GM21390 (cell line): ENCODE measurements at regions not wholly inside any gene's neighbourhood (a gene's known extent, or its start where the extent isn't known, plus 50 kb on each side); places are given as distances from the start of the nearest gene placed in this dataset.

Source experiments
- ATAC-seq: cut with Tn5 transposase; IDR thresholded peaks from one replicate; pipeline ENCODE4 v1.9.1; 2021; ENCODE audit not compliant: unreplicated experiment

DNA sequence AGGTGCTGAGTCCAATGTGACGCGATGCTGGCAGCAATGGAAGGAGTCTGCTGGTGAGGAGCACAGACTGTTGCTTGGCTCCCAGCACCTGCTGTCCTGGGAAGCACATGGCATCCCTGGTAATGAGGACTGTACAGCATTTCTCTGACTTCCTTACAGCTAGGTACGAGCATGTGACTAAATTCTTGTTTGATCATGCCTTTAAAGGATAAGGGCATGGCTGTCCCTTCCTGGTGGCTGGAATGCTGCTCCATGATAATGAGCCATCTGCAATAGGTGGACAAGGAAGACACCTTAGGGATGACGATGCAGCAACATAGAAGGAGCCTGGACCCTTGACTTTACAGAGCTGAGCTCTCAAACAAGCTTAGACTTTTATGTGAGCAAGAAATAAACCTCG lies 278.0 kb upstream of the SPRED2 start:
- ATAC-seq: no peak

DNA sequence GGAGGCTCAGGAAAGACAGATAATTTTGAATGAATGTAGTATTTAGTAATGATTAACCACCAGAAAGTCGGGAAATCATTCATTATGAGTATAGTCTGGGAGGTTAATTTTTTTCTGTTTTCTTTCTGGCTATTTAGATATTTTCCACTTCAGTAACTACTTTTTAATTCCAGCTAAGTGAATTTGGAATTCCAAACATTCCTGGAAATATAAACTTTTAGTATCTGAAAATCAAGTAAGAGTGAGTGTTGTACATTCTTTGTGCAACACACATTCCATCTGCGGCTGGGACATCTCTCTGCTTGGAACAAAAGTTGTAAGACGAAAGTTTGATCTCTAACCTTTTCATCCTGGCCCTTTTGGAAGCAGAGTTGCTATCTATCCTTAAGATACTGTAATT lies 275.7 kb upstream of the SPRED2 start:
- ATAC-seq: no peak

DNA sequence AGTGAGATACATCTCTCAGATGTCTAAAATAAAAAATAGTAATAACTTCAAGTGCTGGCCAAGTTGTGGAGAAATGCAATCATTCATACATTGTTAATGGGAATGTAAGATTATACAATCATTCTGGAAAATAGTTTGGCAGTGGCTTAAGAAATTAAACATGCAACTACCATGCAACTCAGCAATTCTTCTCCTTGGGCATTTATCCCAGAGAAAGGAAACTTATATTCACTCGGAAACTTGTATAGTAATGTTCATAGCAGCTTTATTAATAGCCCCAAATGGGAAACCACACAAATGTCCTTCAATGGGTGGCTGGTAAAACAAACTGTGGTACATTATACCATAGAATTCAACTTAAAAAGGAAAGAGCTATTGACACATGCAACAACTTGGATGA lies 274.0 kb upstream of the SPRED2 start:
- no peak for ATAC-seq

DNA sequence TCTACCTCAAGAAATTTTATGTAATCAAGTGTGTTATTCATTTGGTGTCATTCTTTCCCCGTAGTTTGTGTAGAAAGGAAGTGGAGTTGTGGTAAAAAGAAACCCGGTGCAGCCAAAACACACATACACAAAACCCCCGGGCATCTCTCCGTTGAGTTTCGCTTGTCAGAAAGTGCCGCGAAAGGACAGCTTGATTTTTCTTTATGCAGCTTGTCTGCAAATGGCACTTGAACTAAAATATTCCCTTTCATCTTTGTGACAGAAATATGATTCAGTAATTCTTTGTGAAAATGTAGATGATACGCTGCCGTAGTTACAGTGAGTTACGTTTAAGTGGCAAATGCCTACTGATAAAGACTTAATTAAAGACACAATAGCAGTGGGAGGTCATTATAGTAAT lies 268.8 kb upstream of the SPRED2 start:
- ATAC-seq: no peak

DNA sequence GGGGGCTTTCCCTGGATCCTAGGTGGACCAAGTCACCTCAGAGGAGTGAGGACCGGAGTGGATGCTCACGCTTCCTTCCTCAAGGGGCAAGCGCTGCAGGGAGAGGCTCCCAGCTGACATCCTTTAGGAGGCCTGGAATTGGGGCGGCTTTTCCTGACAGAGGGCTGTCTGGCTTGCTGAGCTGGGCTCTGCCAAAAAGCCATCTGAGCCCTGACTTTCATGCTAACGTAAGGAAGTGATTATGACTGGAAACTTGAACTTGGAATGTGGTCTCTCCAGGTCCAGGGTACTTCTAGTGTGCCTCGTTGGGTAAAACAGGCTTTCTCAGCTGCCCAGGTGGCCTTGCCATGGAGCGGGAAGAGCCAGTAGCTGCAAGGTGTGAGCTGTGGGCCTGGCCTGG lies 268.3 kb upstream of the SPRED2 start:
- ATAC-seq: no peak

DNA sequence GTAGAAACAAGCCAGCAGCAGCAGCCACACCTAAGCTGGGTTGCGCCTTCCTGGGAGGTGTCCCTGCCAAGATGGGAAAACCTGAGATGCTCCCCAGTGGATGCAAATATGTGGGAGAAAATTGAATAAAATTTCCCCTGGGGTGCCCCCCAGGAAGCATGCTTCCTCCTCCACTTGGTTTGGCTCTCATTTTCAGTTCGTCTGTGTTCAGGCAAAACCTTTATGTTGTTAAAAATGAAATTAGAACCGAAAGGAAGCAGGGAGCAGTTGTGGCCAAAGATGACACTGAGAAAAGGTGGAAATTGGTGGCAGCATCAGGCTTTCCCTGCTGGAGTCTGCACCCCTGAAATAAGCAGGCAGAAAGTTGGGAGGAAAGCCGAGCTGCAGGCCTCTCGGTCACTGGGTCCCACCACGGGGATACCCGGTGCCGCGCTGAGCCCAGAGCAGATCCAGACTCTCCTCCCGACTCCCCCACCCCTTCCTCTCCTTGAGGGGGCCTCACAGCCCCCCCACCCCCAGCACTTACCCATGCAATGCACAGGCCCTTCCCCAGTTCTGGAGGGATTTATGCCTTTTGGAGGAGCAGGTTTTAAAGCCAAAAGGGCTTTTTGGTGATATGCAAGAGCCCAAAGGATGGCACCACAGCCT lies 267.7 kb upstream of the SPRED2 start:
- no peak for ATAC-seq

DNA sequence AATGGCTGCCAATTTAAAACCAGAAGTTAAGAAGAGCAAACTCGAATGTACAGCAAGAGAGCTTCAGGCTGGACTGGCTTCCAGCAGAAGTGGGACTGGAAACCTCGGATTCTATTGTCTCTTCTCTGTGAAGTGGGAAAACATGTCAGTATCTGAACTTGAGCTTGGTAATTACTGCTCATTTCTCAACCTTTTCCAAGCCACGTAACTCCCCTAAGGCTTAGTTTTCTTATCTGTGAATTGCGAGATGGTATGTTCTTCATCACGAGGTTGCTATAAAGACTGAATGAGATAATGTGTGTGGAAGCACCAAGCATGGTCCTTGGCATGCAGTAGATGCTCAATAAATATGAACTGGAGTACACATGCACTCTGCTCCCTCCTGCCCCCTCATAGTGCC lies 259.4 kb upstream of the SPRED2 start:
- ATAC-seq: no peak

DNA sequence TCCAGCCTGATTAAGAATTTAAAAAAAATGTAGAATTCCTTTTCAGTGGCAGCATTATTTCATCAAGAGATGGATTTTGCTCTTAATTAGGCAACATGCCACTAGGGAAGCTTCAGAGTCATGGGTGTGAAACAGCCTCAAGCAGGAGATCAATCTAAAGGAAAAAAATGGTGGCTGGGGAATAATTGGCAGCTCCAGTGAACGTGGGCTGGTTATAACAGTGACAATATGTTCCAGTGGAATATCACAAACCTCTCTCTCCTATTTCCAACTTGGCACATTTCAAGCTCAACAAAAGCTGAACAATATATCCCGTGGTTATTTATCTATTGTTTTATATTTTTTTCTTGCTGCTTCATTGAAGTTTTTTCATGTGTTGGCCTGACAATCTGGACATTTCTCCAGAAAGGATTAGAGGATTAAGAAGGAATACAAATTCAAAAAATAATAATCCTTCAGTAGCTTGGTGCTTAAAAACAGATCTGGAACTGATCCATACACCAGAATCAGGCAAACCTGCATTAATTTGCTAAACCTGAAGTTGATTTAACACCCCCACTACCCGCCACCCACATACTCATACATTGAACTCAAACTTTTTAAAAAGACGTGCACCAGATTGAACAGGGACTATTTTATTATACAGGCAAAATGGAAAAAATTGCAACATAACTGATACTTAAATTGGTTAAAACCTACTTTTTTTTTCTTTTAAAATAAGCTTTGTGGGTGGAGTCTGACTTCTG lies 255.9 kb upstream of the SPRED2 start:
- no peak for ATAC-seq

DNA sequence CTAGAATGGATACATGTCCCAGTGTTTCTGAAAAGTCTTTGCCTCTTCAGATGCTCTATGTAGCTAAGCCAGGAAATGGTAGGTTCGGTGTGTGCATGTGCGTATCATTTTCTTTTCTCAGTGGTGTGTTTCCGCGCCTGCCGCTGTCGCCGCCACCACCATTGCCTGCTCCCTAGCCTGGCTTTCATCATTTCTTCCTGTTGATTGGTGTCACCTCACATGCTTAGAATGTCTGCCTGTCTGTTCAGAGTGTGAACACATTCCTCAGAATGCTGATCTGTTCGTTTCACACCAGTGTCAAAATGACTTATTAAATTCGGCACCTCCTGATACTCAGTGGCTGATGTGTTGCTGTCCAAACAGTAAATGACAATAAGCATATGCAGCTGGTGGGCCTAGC lies 255.2 kb upstream of the SPRED2 start:
- ATAC-seq: no peak

DNA sequence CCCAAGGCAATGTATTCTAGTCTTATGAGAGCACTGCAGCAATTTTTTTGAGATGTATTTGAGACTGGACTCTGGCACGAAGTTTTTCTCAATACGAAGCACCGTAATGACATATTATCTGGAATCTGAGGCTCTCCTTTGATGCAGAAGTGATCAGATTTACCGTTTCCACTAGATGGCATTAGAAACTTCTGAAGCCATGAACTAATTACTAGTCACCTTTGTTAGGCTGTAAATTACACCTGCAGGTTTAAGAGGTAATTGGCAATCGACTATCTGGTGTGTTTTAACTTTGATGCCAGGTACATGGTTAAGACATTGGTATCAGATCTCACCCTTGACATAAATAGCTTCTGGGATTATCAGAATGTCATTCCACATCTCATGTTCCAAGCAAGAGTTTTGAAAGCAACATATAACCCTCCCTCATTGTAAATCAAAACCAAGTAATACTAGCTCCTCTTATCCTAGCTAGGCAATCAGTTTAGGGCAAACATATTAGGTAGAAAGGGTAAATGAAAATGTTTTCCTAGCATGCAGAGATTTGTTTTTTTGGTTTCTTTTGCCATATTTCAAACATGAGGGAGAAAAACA lies 254.6 kb upstream of the SPRED2 start:
- ATAC-seq: no peak

DNA sequence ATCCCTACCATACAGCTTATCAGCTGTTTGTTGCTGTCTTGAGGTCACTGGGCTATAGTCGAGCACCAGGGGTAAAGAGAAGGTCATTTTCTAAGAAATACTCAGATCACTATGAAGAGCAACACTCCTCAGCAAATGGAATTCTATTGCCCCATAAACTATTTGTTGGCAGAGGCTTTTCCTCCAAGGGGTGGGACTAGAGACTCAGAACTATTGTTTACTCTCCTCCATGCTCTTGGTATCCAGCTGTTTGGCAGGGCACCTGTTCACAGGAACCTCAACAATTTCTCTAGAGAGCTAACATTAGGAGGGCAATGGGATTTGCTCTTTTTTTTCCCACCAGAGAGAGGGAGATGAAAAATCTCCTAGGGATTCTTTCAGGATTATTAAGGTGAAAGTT lies 249.1 kb upstream of the SPRED2 start:
- ATAC-seq: no peak

DNA sequence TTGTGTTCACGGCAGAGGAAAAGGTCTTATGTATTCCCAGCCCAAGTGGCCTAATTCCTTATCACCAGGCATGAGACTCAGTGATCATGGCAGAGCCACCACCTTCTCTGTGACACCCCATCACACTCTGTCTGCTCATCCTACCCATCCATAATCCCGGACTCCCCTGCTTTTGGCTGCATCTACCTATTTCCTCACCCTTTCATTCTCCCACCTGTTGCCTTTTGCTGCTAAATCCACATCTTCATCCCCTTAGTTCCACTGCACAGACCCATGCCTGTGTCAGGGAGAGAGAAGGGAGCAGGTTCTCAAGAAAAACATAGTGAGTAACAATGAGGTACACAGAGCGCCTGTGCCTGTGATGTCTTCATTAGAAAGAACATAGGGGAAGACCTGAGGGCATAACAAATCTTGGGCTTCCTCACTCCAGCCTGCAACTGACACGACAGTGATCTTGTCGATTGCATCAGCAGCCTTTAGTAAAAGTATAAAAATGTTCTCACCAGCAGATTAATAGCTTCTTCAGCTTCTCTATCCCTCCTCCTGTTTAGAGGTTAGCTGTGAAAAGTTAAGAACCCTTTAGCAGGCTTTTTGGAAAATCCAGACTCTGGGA lies 246.5 kb upstream of the SPRED2 start:
- no peak for ATAC-seq

DNA sequence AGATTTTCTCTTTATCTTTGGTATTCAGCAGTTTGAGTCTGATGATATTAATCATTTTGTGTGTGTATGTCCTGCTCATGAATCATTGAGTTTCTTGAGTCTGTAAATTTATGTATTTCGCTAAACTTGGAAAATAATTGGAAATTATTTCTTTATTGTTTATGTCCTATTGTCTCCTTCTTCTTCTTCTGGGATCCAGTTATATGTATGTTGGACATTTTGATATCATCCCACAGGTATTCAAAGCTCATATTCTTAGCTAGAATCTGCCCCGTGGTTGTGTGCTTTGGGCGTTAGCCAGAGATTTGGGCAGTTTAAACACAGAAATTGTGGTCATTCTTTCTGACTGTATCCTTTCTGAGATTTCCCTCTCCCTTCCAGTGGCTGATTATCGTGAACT lies 243.0 kb upstream of the SPRED2 start:
- ATAC-seq: no peak

DNA sequence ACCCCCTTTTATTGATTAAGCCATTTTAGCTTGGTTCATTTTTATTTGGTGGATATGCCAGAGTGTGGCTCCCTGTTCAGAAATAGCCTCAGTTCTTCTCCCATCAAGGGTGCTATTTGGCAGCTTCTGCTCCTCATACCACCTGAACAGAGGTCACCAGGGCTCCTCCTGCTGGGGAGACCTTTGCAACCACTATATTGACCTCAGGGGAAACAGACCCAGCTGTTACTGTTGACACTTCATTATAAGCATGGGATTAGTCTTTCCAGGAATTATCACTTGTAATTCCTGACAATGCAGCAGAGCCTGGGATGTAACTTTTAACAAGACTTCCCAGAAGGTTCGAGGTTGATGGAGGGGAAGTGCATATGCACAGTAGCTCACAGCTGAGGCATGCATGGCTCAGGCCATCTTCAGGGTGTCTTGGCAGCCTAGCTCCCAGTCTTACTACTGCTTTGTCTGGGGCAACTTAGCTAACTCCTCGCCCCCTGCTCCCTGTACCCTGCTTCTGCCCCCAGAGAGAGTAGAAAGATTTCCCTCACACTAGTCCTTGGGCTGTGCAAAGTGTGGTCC lies 239.4 kb upstream of the SPRED2 start:
- ATAC-seq: no peak

DNA sequence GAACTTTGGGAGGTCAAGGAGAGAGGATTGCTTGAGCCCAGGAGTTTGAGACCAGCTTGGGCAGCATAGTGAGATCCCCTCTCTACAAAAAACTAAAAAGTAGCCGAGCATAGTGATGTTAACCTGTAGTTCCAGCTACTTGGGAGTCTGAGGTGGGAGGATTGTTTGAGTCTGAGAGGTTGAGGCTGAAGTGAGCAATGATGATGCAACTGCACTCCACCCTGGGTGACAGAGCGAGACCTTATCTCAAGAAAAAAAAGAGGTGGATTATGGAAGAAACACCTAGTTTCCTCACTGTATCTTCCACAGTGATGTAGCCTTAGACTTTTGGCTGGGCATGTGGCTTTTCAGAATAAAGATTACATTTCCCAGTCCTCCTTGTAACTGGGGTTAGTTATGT lies 237.2 kb upstream of the SPRED2 start:
- no peak for ATAC-seq

DNA sequence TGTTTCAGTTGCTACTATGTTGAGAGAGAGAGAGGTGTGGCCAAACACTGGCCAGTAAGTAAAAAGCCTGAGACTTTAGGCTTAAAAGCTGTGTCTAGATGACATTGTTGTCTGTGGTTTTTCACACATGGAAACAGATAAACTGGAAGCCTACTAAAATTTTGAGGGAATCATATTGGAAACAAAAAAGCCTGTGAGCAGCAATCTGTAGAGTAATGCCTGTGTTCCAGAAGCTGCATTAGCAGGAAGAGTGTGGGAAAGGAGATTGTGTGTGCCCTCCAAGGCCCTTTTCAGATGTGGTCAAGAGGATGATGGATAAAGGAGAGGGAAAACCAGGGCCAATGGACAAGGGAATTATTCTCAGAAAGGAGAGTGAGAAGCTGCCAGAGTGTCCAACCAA lies 236.3 kb upstream of the SPRED2 start:
- ATAC-seq: no peak

DNA sequence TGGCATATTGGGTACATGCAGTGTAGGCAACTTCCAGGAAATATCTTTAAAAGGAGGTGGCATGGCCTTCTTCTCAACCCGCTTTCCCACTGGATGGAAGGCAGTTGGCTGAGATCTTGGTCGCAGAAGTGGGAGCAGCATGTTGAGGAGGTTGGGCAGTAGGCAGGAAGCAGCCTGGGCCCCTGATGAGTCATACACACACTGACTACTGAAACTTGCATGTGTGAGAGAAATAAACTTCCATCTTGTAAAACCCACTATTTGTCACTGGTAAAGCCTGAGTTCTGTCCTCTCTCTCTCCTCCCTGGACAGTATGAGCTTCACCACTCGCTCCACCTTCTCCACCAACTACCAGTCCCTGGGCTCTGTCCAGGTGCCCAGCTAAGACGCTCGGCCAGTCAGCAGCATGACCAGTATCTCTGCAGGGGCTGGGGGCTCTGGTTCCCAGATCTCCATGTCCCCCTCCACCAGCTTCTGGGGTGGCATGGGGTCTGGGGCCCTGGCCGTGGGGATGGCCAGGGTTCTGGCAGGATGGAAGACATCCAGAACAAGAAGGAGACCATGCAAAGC lies 233.8 kb upstream of the SPRED2 start:
- peak; percentile 99 for ATAC-seq

DNA sequence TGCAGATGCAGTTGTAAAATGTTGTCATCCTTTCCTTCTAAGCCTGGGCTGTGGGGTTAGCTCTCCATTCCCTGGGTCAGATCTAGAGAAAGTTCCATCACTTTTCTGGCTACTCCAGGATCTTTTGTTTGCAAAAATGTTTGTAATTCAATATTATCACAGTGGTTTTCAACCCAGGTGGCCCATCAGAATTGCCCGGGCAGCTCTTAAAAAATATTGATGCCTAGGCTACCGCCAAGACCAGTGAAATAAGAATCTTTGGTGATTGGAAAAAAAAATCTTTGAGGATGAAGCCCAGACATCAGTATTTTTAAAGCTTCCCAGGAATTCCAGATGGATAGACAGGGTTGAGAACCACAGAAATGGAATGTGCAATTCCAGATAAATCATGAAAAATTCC lies 232.5 kb upstream of the SPRED2 start:
- no peak for ATAC-seq

DNA sequence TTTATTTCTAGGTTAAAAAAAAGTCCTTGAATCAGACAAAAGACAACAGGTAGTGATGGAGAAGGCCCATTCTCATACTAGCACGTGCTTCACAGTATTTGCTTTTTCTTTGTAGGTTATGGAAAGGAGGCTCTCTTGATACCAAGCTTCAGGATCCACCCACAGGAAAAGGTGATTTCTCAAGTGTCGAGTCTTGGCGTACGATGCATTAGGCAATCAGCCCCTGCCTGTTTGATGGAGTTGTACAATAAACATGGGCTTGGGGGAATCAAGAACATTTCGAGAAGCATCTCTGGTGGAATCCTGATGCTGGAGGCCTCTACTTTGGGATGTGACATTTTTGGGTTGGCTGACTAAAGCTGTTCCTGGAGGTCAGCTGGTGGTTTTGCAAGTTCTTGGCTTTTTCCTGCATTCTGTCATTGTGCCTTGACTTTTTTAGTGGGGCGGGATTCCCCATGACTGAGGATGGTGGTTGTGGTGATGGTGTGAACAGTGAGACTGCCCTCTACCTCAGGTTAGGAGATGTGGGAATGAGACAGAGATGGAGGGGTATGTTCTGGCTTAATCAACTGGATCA lies 231.5 kb upstream of the SPRED2 start:
- ATAC-seq: no peak

DNA sequence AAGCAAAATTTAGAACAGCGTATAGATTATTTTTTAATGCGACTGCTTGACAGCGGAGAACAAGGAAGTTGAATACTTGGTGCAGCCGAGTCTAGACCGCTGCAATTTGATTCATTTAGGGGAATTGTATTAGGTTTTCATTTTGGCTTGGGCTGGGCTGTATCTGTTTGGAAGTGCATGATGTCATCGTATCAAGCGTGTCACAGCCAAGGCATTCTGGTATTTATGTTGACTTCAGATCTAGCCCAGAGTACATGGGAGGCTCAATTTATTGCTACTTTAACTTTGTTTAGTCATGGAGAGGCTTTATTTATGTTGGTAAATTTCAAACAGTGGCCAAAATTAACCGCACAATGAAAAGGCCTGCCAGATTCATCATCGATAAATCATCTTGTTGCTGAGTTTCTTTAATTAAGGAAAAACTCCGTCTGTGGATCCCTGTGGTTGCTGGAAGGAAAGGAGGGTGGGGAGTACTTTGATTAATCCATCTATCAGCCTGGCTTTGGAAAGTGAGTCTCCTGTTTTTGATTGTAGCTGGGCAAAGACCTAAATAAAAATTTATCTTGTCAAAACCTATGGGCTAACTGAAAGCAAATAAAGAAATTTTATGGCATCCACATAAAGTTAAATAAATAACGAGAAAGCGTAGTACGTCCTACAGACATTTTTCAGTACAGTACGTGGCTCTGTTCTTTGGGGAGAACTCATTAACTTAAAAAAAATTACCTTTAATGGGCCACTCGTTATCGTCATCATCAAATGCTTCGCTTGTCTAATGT lies 230.4 kb upstream of the SPRED2 start:
- no peak for ATAC-seq
